ENCODE measurements at regions not wholly inside any gene's neighbourhood (a gene's known extent, or its start where the extent isn't known, plus 50 kb on each side); places are given as distances from the start of the nearest gene placed in this dataset.

DNA sequence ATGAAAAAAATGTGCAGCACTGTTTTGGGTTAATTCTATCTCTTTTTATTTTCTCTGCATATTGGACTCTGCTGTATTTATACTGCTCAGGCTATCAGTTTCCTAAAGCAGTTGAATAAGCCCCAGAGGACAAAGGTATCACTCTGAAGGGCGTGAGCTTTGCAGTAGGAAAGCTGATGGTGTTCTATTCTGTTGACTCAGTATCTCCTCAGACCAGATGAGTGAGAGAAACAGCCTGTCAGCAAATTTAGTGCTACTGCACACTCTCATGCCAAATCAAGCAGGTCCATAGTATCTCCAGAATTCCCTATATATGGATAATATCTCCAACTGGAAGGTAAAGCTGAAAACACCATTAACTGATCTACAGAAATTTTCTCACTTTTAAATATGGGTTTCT, 132.3 kb upstream of the UGT8 start:
- TF ChIP-seq POLR2A (IDR thresholded peaks at IDR 0.05) (no peak), POLR2AphosphoS5 (IDR thresholded peaks at IDR 0.05) (no peak)

Measured in transverse colon (tissue), 3 donors.